ENCODE measurements at regions not wholly inside any gene's neighbourhood (a gene's known extent, or its start where the extent isn't known, plus 50 kb on each side); places are given as distances from the start of the nearest gene placed in this dataset.

DNA sequence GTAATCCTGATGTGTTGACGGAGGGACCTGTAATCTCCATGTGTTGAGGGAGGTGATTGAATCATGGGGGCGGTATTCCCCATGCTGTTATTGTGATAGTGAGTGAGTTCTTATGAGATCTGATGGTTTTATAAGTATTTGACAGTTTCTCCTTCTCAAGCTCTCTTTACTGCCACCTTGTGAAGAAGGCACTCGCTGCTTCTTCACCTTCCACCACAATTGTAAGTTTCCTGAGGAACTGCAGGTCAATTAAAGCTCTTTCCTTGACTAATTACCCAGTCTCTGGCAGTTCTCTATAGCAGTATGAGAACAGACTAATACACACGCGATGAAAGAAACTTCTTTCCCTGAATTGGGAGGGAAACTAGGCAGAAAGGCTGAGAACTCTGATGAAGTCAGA is 141.1 kb upstream of the RAD23B start:
- Histone ChIP-seq H3K4me1 (peaks cover 0 to 9% (median 0%) of the 10 kb centered on the region in 4 donors), H3K9me3 (no peaks in the 10 kb centered on the region), H3K27me3 (no peaks in the 10 kb centered on the region), H3K36me3 (no peaks in the 10 kb centered on the region), H3K4me3 (no peak overlapping the region), H3K27ac (no peak overlapping the region)
- DNase-seq (no peak), ATAC-seq (ENCODE audit: low FRiP score in 2 of 2) (no peak)
- TF ChIP-seq POLR2A (IDR thresholded peaks at IDR 0.05) (no peak), POLR2AphosphoS5 (IDR thresholded peaks at IDR 0.05) (no peak), EP300 (IDR thresholded peaks at IDR 0.05) (no peak)
- TF ChIP-seq, protein P1, sequence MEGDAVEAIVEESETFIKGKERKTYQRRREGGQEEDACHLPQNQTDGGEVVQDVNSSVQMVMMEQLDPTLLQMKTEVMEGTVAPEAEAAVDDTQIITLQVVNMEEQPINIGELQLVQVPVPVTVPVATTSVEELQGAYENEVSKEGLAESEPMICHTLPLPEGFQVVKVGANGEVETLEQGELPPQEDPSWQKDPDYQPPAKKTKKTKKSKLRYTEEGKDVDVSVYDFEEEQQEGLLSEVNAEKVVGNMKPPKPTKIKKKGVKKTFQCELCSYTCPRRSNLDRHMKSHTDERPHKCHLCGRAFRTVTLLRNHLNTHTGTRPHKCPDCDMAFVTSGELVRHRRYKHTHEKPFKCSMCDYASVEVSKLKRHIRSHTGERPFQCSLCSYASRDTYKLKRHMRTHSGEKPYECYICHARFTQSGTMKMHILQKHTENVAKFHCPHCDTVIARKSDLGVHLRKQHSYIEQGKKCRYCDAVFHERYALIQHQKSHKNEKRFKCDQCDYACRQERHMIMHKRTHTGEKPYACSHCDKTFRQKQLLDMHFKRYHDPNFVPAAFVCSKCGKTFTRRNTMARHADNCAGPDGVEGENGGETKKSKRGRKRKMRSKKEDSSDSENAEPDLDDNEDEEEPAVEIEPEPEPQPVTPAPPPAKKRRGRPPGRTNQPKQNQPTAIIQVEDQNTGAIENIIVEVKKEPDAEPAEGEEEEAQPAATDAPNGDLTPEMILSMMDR (IDR thresholded peaks at IDR 0.05): no peak
- 76 to 79% methylated on average over 5 of the region's 5 CpGs for WGBS, 2 donors

DNA sequence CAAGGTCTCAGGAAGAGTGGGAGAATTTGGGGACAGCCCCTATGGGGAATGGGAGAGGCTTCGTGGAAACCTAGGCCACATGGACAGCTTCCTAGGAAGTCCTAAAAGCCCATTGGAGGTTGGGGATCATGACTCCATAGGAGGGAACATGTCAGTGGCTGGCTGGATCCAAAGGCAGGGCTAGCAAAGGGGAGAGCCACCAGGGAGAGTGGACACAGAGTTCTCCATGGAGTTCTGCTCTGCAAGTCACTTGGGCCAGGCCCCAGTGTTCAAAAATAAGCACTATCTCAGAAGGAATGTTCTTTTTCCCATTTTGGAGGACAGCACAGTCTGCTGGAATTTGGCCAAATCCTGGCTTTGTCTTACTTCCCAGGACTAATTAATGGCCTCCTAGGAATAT is 140.6 kb upstream of the RAD23B start:
- ATAC-seq (ENCODE audit: low FRiP score in 2 of 2) (no peak), DNase-seq (no peak)
- H3K4me1 ChIP-seq: peaks cover 0 to 9% (median 0%) of the 10 kb centered on the region in 4 donors
- no peaks in the 10 kb centered on the region for H3K27me3 ChIP-seq
- H3K4me3 ChIP-seq: no peak overlapping the region
- H3K27ac ChIP-seq: no peak overlapping the region
- WGBS, 2 donors: 92 to 95% methylated on average over 1 of the region's 1 CpG
- H3K9me3 ChIP-seq: no peaks in the 10 kb centered on the region
- TF ChIP-seq POLR2A (IDR thresholded peaks at IDR 0.05) (no peak), POLR2AphosphoS5 (IDR thresholded peaks at IDR 0.05) (no peak)
- TF ChIP-seq, protein P1 (IDR thresholded peaks at IDR 0.05): no peak
- no peaks in the 10 kb centered on the region for H3K36me3 ChIP-seq

DNA sequence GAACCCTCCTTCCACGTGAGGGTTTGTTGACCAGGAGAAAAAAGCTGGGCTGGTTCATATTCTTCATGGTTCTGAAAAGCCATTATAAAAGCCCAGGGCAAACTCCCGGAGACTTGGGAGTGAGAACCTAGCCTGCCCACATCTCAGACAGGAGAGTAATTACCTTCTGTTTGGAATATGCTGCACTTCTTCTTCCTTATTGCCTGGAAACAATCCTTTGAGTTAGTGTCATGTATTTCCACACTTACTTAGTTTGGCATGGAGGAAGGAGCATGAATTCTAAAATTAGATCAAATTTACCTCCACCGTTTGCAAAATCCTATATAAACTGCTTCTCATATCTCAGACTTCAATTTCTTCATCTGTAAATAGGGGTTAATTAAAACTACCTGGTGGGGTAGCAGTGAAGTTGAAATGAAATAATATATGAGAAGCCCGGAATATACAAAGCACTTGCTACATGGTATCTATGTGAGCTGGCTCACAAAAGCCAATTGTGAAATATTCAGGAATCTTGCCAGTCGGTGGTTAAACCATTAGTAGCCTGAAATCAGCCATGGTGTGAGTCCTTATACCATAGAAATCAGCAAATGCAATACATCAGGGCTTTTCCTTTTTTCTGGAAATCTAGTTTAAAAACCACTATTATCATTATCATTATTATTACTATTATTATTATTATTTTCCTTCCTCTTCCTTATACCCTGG is 140.0 kb upstream of the RAD23B start:
- Histone ChIP-seq H3K9me3 (no peaks in the 10 kb centered on the region), H3K4me1 (peaks cover 0 to 9% (median 0%) of the 10 kb centered on the region in 4 donors), H3K27ac (no peak overlapping the region), H3K36me3 (no peaks in the 10 kb centered on the region), H3K4me3 (no peak overlapping the region), H3K27me3 (no peaks in the 10 kb centered on the region)
- ATAC-seq (ENCODE audit: low FRiP score in 2 of 2) (no peak), DNase-seq (no peak)
- TF ChIP-seq POLR2A (IDR thresholded peaks at IDR 0.05) (no peak), EP300 (IDR thresholded peaks at IDR 0.05) (no peak), POLR2AphosphoS5 (IDR thresholded peaks at IDR 0.05) (no peak)
- TF ChIP-seq, protein P1 (IDR thresholded peaks at IDR 0.05): no peak
- 54 to 55% methylated on average over 5 of the region's 5 CpGs for WGBS, 2 donors

DNA sequence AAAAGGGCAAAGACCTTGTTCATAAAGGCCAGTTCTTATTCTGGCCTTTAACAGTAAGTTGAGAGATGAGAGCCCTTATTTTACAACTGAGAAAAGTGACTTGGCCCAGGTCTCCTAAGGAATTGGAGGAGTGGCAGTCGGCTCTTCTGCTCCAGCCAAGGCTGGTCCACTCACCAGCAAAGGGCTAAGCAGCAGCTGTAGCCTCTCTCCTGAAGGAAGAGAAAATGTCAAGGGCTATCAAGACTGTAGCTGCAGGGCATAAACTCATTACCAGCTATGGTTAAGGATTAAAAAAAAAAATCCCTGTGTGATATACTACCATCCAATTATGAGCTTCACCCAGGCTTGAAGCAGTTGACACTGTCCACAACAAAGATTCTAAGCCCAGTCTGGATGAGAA is 138.6 kb upstream of the RAD23B start:
- peaks cover 0 to 9% (median 0%) of the 10 kb centered on the region in 4 donors for H3K4me1 ChIP-seq
- 60 to 64% methylated on average over 1 of the region's 1 CpG for WGBS, 2 donors
- H3K27ac ChIP-seq: no peak overlapping the region
- no peak for ATAC-seq (ENCODE audit: low FRiP score in 2 of 2)
- no peaks in the 10 kb centered on the region for H3K36me3 ChIP-seq
- DNase-seq: peak in 1 of 2 donors; percentile 41
- no peak overlapping the region for H3K4me3 ChIP-seq
- TF ChIP-seq, protein P1 (IDR thresholded peaks at IDR 0.05): no peak
- TF ChIP-seq EP300 (IDR thresholded peaks at IDR 0.05): no peak
- TF ChIP-seq POLR2A (IDR thresholded peaks at IDR 0.05): no peak
- TF ChIP-seq POLR2AphosphoS5 (IDR thresholded peaks at IDR 0.05): no peak
- H3K9me3 ChIP-seq: no peaks in the 10 kb centered on the region
- H3K27me3 ChIP-seq: no peaks in the 10 kb centered on the region

DNA sequence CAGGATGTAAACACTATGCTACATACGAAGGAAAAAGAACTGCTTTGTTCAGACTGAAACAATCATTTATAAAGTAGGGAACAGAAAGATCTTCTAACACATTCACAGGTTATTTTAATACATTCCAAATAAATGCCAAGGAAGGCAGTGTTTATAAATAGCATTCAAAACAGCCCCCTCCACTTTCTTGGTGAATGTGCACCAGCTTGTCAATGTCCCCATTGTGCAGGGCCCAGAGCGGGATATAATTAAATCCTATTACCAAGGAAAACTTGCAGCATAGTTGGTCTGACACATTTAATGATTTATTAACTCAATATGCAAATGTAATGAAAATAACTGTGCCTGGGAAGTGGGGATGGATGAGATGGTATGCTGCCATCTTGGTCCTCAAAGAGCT is 135.9 kb upstream of the RAD23B start:
- ATAC-seq (ENCODE audit: low FRiP score in 2 of 2) (no peak), DNase-seq (no peak)
- Histone ChIP-seq H3K36me3 (no peaks in the 10 kb centered on the region), H3K4me1 (peaks cover 0 to 9% (median 0%) of the 10 kb centered on the region in 4 donors), H3K4me3 (no peak overlapping the region), H3K9me3 (no peaks in the 10 kb centered on the region), H3K27me3 (no peaks in the 10 kb centered on the region), H3K27ac (no peak overlapping the region)
- WGBS, 2 donors: 75 to 81% methylated on average over 2 of the region's 2 CpGs
- TF ChIP-seq POLR2A (IDR thresholded peaks at IDR 0.05) (no peak), EP300 (IDR thresholded peaks at IDR 0.05) (no peak), POLR2AphosphoS5 (IDR thresholded peaks at IDR 0.05) (no peak)
- TF ChIP-seq, protein P1 (IDR thresholded peaks at IDR 0.05): no peak
